GM18858 (cell line): ENCODE measurements at regions not wholly inside any gene's neighbourhood (a gene's known extent, or its start where the extent isn't known, plus 50 kb on each side); places are given as distances from the start of the nearest gene placed in this dataset.

ENCODE experiments used
- ATAC-seq: cut with Tn5 transposase; IDR thresholded peaks from one replicate; pipeline ENCODE4 v1.9.1; 2021; ENCODE audit not compliant: unreplicated experiment

GRCh38 chr10:112006831-112007230 lies 176.7 kb downstream of the GPAM start:
- no peak for ATAC-seq

DNA sequence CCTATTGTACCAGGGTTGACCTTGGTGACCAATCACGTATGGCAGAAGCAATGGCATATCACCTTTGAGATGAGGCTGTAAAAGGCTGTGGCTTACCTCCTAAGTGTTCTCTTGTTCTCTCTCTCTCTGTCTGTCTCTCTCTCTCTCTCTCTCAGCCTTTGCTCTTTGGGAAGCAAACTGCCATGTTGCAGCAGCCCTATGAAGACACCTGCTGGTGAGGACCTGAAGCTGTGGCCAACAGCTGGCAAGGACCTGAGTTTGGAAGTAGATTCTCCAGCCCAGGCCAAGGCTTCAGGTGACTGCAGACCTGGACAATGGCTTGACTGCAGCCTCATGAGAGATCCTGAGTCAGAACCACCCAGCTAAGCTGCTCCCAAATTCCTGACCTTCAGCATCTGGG lies 161.4 kb downstream of the GPAM start:
- no peak for ATAC-seq

GRCh38 chr10:112024079-112024478 lies 159.5 kb downstream of the GPAM start:
- no peak for ATAC-seq

DNA sequence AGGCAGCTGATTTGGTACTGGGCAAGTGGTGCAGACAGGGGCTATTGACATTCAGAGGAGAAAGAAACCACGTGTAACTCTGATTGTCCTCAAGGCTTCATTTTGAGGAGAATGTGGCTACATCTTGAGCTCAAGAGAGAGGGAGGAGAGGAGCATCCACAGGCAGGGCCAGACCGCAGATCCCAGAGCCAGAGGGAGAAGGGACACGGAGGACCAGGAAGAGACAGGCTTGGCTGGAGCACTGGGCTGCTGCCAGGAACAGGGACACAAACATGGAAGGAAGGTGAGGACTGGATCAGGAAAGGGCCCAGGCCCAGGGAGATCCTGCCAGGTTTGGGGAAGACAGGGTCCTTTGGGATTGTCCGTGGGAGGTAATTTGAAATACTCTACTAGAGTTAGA lies 158.3 kb downstream of the GPAM start:
- ATAC-seq = no peak

DNA sequence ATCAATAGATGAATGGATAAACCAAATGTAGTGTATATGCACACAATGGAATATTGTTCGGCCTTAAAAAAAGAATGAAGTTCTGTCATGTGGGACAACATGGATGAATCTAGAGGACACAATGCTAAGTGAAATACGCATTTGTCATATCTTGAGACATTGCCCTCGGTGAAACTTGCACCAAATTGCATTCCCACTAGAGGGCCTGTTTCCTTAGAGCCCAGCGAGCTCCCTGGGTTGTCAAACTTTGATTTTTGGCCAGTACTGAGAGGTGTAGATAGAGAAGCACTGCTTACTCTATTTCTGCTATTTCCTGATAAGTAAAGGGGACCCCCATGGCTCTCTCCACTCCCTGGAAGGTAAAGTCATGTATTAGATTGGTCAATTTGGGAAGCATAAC lies 157.1 kb downstream of the GPAM start:
- no peak for ATAC-seq

DNA sequence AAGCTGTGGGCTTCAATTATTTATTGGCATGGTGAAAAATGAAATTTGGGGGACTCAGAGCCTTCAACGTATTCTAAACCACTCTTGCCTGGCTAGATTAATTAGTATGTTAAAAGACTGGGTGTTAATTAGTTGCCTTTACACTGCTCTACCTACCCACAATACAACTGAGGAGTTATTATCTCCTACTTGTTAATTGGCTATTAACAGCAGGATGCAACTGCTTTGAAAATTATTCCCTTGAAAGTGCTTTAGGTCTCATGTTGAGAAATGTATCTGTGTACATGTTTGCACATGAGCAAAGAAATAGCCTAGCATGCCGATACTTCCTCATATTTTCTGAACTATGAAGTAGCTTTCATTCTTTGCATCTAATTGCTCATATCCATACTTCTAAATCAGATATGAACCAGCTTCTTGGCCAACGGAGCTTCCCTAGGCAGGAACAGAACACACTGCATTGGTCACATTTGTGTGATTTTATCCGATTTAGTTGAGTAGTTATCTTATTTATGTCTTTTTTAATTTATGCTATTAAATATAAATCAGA lies 155.8 kb downstream of the GPAM start:
- ATAC-seq = no peak

- ATAC-seq = no peak
These were observed 153.1 kb downstream of the GPAM start for GRCh38 chr10:112030431-112030830.

DNA sequence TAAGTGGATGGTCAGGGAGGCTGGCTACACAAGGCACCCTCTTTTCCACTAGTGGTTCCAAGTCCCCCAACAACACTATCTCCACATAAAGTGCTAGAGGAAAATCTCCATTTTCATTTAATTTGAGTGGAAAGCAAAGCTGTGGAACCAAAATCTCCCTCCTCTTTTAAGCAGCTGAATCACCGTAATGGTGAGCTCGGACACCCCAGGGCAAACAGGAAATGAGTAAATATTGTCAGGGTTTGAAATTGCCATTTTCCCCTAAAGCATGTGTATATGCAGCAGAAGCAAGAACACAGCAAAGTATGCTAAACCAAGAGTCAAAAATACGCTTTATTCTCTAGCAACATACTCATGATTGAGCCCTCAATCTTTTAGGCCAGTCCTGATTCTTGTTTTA lies 143.7 kb downstream of the GPAM start:
- ATAC-seq = no peak

GRCh38 chr10:112040696-112041095 lies 142.9 kb downstream of the GPAM start:
- ATAC-seq = no peak

GRCh38 chr10:112045938-112046337 lies 137.6 kb downstream of the GPAM start:
- no peak for ATAC-seq

DNA sequence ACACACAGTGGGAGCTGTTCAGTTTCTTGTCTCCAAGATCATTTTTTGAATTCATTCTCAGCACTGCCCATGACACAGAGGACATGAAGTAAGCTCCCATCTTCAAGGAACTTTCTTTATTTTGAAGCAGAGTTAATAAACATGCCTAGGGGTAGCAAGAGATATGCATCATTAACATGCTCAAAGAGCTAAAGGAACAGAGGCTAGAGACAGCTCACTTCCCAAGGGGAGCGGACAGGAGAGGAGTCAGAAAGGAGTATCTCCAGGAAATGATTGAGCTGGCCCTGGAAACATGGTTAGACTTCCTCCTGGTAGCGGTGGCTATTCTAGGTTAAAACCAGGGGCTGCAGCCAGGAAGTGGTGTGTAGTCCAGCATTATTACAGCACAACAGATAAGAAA lies 135.9 kb downstream of the GPAM start:
- ATAC-seq = no peak

DNA sequence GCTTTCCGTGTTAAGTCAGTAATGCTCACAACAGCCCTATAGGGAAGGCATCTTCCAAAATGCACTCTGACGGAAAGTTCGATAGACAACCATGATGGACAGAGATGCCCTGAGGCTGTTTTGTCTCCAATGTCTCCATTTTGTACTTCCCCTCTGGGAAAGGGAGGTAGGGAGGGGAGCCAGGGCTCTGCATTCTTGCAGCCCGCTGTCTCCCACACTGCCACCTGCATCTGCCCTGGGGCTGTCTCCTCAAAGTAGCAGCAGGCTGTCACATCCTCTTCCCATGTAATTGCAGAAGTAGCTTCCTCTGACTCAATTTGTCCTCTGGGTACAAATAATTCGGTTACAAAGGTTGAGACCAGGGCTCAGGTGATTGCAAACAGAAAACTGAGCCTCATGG lies 131.4 kb downstream of the GPAM start:
- ATAC-seq = no peak

DNA sequence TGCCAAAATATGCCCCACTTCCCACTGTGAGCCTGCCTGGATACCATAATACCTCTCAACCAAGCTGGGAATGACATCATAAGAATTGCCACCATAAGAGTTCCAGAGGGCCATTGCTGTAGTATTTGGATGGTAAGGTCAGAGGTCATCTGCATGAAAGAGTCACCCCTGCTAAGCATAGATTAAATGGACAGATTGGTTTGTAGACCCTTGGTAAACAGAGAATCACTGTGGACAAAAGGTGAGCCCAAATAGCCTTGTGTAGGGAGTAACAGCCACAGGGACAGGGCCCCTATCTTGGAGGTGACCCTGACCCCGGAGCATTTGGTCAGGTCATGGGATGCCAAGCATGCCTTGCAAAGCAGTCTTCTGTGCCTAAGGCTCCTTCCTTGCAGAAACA lies 129.7 kb downstream of the GPAM start:
- ATAC-seq = no peak

DNA sequence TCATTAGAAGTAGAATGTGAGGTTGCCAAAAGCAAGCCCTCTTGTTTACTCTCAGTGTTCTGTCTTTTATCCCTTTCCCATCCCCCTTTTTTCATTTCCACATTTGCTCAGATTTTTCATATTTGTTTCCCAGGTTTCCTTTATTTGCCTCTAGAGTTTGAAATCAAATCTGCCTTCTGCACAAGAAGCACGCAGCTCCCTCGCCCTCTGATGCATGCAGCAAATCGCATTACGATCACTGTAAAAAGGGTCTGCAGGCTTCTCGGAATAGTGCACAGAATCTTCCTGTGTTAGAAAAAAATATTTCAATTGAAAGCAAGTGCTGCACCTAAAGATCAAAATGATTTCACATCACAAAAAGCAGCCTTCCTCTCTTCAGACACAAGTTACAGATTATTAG lies 129.0 kb downstream of the GPAM start:
- no peak for ATAC-seq

DNA sequence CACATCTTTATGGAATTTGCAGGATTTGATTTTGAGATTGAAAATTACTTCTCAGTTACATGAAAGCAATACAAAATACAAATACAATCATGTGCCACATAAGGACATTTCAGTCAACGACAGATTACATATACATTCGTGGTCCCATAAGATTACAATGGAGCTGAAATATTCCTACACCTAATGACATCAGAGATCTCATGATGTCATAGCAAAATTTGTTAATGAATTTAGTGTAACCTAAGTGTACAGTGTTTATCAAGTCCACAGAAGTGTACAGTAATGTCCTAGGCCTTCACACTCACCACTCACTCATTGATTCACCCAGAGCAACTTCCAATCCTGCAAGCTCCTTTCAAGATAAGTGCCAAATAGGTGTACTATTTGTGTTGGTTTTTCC lies 126.5 kb downstream of the GPAM start:
- no peak for ATAC-seq

- no peak for ATAC-seq
These were observed 124.3 kb downstream of the GPAM start for GRCh38 chr10:112059220-112059619.

DNA sequence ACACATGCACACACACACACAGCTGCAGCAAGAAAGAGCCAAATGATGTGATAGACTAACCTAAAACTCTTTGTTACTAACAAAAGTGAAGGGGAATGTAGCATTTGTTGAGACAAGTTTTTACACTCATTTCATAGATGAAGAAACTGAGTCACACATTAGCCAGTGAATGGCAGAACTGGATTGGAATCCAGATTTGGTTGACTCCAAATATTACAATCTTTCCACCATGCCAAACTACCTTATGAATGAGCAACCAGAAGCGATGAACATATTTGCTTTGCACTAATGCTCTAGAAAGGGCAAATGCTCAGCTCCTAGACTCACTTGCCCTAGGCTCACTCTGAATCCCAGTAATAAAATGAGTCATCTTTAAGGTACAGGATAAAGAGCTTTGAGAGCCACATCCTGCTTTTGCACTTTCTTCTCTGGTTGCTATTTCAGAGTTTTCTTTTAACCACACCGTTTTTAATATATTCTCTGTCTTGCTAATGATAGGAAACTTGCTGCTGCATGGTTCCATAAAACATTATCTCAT lies 111.9 kb downstream of the GPAM start:
- no peak for ATAC-seq

DNA sequence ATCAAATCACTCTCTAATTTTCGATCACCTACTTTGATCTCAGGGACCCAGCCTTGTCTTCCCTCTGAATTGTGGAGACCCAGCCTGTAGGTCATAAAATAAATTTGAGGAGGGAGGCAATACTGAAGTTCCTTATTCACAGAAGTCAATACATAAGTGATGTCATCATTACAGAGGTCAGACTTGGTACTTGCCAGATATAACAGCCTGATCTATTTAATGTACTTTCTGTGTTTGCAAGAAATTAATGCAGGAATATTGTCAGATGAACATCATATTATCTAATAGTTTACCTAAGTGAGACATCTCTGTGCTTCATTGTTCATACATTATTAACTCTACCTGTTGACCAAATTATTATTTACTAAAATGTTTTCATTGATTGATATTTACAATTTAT lies 105.6 kb downstream of the GPAM start:
- no peak for ATAC-seq

DNA sequence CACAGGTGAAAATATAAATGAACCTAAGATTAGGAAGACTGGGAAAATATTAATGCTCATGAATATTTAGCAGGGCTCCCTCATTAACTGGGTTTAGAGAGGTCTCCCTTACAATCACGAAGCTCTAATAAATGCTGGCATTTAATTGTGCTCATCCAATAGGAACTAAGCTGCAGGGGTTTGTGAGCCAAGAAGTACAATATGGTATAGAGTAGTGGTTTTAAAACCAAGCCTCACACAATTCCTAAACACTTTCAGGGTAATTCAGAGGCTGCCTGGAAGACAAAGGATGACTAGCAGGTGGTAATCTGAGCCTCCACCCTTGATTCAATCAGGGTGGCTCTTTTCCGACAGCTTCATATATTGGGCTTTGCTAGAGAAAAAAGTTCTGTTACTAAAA lies 103.3 kb downstream of the GPAM start:
- ATAC-seq = no peak

GRCh38 chr10:112082120-112082519 lies 101.4 kb downstream of the GPAM start:
- ATAC-seq = no peak

DNA sequence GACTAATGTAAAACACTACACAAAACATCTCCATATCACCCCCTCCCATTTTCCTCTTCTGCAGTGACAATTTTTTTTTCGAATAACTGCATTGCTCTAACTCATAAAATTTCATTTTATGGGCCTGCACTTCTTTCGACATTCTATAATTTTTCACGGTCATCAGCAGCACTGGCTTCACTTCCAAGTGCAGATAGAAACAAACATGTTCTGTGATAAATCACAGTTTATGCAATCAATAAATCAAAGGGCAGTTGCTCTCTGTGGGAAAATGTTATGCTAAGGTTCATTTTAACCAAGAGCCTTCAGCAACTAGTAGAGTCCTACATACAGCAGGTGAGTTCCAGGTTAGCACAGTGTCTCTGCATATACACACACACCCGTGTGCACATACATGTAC lies 100.1 kb downstream of the GPAM start:
- no peak for ATAC-seq

GRCh38 chr10:112087953-112088456 lies 95.6 kb downstream of the GPAM start:
- ATAC-seq = no peak

DNA sequence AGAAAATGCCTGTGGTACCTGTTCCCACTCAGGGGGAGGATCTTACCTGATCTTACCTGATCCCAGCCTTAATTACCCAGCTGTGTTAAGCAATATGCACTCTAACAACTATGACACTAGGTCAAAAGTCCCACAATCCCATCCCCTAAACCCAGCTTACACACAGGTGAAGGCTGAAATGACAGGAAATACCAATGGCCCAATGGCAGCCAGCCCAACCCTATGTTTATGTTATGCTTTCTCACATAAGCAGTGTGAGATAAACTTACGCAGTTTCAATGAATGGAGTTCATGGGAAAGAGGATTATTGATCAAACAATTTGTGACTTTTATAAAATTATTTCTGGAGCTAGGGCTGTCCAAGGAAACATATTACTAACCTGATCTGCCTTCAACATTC lies 91.9 kb downstream of the GPAM start:
- no peak for ATAC-seq
